Endothelial cell of umbilical vein (primary cell): ENCODE measurements at regions not wholly inside any gene's neighbourhood (a gene's known extent, or its start where the extent isn't known, plus 50 kb on each side); places are given as distances from the start of the nearest gene placed in this dataset.

Source experiments
- CTCF ChIP-seq, 2 donors: IDR thresholded peaks; 1 replicate in 1 of 2; 2 replicates in 1 of 2; pipeline ENCODE4 v1.5.1; 2011; ENCODE audit warnings: low read length in 2 of 2, mild to moderate bottlenecking in 2 of 2, moderate library complexity in 2 of 2, control low read depth in 1 of 2, inconsistent platforms in 1 of 2, low read depth in 1 of 2; ENCODE audit not compliant: insufficient read depth in 1 of 2; ENCODE audit errors: extremely low read depth in 1 of 2
- EZH2 ChIP-seq: IDR thresholded peaks from 2 replicates; pipeline ENCODE4 v1.6.1; 2012; ENCODE audit warnings: borderline replicate concordance, low read depth, mild to moderate bottlenecking, moderate library complexity, low read length, inconsistent platforms; ENCODE audit not compliant: severe bottlenecking
- MAX ChIP-seq: IDR thresholded peaks from 2 replicates; pipeline ENCODE4 v1.6.1; 2011; ENCODE audit not compliant: insufficient read depth, insufficient read length
- POLR2A ChIP-seq: IDR thresholded peaks from 2 replicates; pipeline ENCODE4 v1.6.1; 2012; ENCODE audit warnings: low read depth, mild to moderate bottlenecking, control low read depth, low read length
- POLR2AphosphoS5 ChIP-seq: IDR thresholded peaks from 2 replicates; pipeline ENCODE4 v1.6.1; 2012; ENCODE audit warnings: low read depth, mild to moderate bottlenecking, control low read depth, low read length, moderate library complexity; ENCODE audit not compliant: insufficient read depth

GRCh38 chr10:44207160-44207559, 177.7 kb downstream of the CXCL12 start:
- TF ChIP-seq CTCF (IDR thresholded peaks at IDR 0.05; ENCODE audit: extremely low read depth in 1 of 2, insufficient read depth in 1 of 2, low read depth in 1 of 2, low read length in 2 of 2), result no peak
- TF ChIP-seq POLR2AphosphoS5, result no peak
- no peak for TF ChIP-seq EZH2
- TF ChIP-seq POLR2A, result no peak
- no peak for TF ChIP-seq MAX
